ENCODE measurements at regions not wholly inside any gene's neighbourhood (a gene's known extent, or its start where the extent isn't known, plus 50 kb on each side); places are given as distances from the start of the nearest gene placed in this dataset.

DNA sequence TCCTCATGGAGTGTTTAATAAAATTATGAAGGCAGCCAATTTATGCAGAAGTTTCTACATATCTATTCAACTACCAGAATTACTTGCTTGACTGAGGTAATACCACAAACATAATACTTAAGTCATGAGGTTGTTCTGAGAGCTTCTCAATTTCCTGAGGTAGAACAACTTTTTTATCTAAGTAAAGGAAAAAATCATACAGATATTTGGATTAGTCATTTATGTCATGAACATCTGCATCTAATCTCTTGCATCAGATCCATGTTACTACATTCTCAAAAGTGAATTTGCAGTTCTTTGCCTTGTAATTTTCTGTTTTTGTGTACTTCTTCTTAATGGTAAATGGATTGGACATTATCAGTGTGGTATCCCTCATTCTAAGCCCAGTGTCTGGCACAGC, 60.4 kb upstream of the RGMB start:
- H3K27ac Mint-ChIP-seq (ENCODE audit: unreplicated experiment): peak overlapping the region; percentile 1
- H3K4me3 Mint-ChIP-seq (ENCODE audit: unreplicated experiment): no peak overlapping the region
- TF ChIP-seq CTCF (IDR thresholded peaks at IDR 0.05): no peak
- H3K27me3 Mint-ChIP-seq (ENCODE audit: low read depth): no peaks in the 10 kb centered on the region
- H3K36me3 Mint-ChIP-seq (ENCODE audit: low read depth): no peaks in the 10 kb centered on the region
- H3K9me3 Mint-ChIP-seq (ENCODE audit: low read depth): peaks cover 3% of the 10 kb centered on the region
- DNase-seq (ENCODE audit: low spot score): no peak
- H3K4me1 Mint-ChIP-seq (ENCODE audit: low read depth): peaks cover 4% of the 10 kb centered on the region

DNA sequence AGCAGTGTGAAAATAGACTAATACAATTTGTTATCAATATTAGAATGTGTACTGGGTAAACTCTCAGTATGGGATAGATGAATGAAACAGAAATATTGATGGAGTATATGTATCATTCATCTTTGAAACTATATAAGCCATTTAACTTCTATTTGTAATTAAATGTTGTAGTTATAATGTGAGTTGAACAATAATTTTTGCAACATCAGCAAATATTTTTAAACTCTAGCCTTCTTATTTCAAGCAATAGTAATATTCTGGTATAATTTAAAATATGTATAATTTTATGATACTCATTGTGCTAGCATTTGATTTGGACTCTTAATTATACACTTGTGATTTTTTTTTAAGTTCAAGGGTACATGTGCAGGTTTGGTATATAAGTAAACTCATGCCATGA, 59.6 kb upstream of the RGMB start:
- Mint-ChIP-seq H3K36me3 (ENCODE audit: low read depth) (peaks cover under 1% of the 10 kb centered on the region), H3K4me3 (ENCODE audit: unreplicated experiment) (no peak overlapping the region), H3K9me3 (ENCODE audit: low read depth) (peaks cover 9% of the 10 kb centered on the region), H3K4me1 (ENCODE audit: low read depth) (peaks cover 4% of the 10 kb centered on the region), H3K27ac (ENCODE audit: unreplicated experiment) (no peak overlapping the region), H3K27me3 (ENCODE audit: low read depth) (no peaks in the 10 kb centered on the region)
- DNase-seq (ENCODE audit: low spot score): no peak
- no peak for TF ChIP-seq CTCF (IDR thresholded peaks at IDR 0.05)

- DNase-seq (ENCODE audit: low spot score): no peak
These were observed 58.7 kb upstream of the RGMB start for GRCh38 chr5:98714710-98715288.

DNA sequence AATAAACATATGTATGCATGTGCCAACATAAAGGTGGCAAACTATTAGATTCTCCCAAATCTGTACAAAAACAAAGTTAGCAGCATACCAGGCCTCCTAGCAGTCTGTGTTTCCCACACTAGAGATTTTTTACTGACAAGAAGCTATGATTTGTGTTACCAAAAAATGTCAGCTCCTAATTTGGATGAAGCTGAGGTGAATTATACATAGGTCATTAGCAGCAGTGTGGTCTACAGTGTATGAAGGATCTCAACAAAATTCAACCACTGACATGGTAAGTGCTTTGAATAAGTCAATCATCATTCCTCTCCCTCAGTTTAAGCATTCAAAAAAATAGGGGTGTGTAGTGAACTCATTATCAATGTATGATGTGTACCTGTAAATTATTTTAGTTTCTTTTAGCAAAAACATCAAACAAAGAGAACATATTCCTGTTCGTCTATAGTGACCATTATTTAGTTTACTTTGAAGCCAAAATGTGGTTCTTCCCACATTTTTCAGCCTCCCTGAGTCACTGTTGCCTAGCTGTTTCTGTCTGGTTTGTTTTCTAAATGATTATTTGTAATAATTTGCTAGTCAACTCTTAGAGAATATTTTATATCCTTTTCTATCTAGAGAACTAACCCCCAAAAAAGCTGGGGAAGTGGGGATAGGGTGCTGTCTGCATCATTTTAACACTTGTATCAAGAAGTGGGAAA, 52.1 kb upstream of the RGMB start:
- H3K4me1 Mint-ChIP-seq (ENCODE audit: low read depth): peaks cover 16% of the 10 kb centered on the region
- H3K9me3 Mint-ChIP-seq (ENCODE audit: low read depth): peaks cover 10% of the 10 kb centered on the region
- H3K4me3 Mint-ChIP-seq (ENCODE audit: unreplicated experiment): no peak overlapping the region
- peaks cover 3% of the 10 kb centered on the region for H3K36me3 Mint-ChIP-seq (ENCODE audit: low read depth)
- no peak for TF ChIP-seq CTCF (IDR thresholded peaks at IDR 0.05)
- no peaks in the 10 kb centered on the region for H3K27me3 Mint-ChIP-seq (ENCODE audit: low read depth)
- H3K27ac Mint-ChIP-seq (ENCODE audit: unreplicated experiment): no peak overlapping the region
- no peak for DNase-seq (ENCODE audit: low spot score)

More at GRCh38 chr5:98714710-98715288, 58.7 kb upstream of the RGMB start:
- Mint-ChIP-seq H3K9me3 (ENCODE audit: low read depth) (peaks cover 13% of the 10 kb centered on the region), H3K4me1 (ENCODE audit: low read depth) (peaks cover 4% of the 10 kb centered on the region), H3K36me3 (ENCODE audit: low read depth) (peaks cover 3% of the 10 kb centered on the region), H3K27me3 (ENCODE audit: low read depth) (no peaks in the 10 kb centered on the region), H3K27ac (ENCODE audit: unreplicated experiment) (no peak overlapping the region), H3K4me3 (ENCODE audit: unreplicated experiment) (no peak overlapping the region)
- TF ChIP-seq CTCF (IDR thresholded peaks at IDR 0.05): no peak

- Mint-ChIP-seq H3K27me3 (ENCODE audit: low read depth) (no peaks in the 10 kb centered on the region), H3K36me3 (ENCODE audit: low read depth) (peaks cover 3% of the 10 kb centered on the region), H3K27ac (ENCODE audit: unreplicated experiment) (no peak overlapping the region), H3K4me1 (ENCODE audit: low read depth) (peaks cover 16% of the 10 kb centered on the region), H3K4me3 (ENCODE audit: unreplicated experiment) (no peak overlapping the region), H3K9me3 (ENCODE audit: low read depth) (peaks cover 10% of the 10 kb centered on the region)
- no peak for DNase-seq (ENCODE audit: low spot score)
- TF ChIP-seq CTCF (IDR thresholded peaks at IDR 0.05): no peak
These were observed 51.3 kb upstream of the RGMB start for GRCh38 chr5:98722188-98722587.

Measured in chondrocyte (in vitro differentiated cells).